HCT116 (cell line): ENCODE measurements at regions not wholly inside any gene's neighbourhood (a gene's known extent, or its start where the extent isn't known, plus 50 kb on each side); places are given as distances from the start of the nearest gene placed in this dataset.

ENCODE experiments used
- ATAC-seq: fragments of 200-7000 bp; cut with Tn5 transposase; 2 replicates; pipeline ENCODE4 v1.9.1; 2020; ENCODE audit warnings: mild to moderate bottlenecking, moderate library complexity
- BruUV-seq: library from RNA; stranded (reverse); fragments of 400-500 nt; replicated peaks from 2 replicates; lab custom pipeline; 2021; lab: Mats Ljungman, UMichigan
- CTCF ChIA-PET: fragments of 300-600 bp; sonication (Branson Sonifier 250); formaldehyde crosslinking; loops from one replicate; lab custom pipeline; 2021; ENCODE audit warnings: antibody characterized with exemption; lab: Charles Lee
- POLR2A ChIA-PET: fragments of 300-600, 350-600 bp; sonication (Branson Sonifier 250); formaldehyde crosslinking; loops from one replicate; lab custom pipeline; 2021; ENCODE audit warnings: antibody characterized with exemption; lab: Charles Lee
- RAD21 ChIA-PET, 2 experiments: fragments of 300-600 bp; sonication (Branson Sonifier 250); formaldehyde crosslinking; loops; one replicate each; lab custom pipeline; 2023; ENCODE audit warnings: low total read pairs in 2 of 2; ENCODE audit not compliant: uncharacterized antibody in 2 of 2, unreplicated experiment in 2 of 2, low non-redundant PET in 1 of 2; lab: Charles Lee
- DNase-seq: peaks from one replicate; pipeline ENCODE4 v3.0.0-alpha.2; 2010; ENCODE audit warnings: low read depth, low spot score
- H2AFZ ChIP-seq: fragments of 200-600 bp; shearing (Covaris generic), sonication (generic); 2 replicates; pipeline ENCODE4 v1.6.1; 2017; ENCODE audit warnings: low read depth, mixed run types, mixed read lengths, antibody characterized with exemption, low read length; ENCODE audit not compliant: poor library complexity, severe bottlenecking
- H3K27ac ChIP-seq: 2 replicates; pipeline ENCODE4 v1.5.1; 2012; ENCODE audit warnings: low read depth, low read length
- H3K27me3 ChIP-seq: fragments of 200-600 bp; sonication (generic); 2 replicates; pipeline ENCODE4 v1.6.1; 2016; ENCODE audit warnings: mixed run types, low read length, mixed read lengths; ENCODE audit not compliant: insufficient read depth
- H3K36me3 ChIP-seq, 2 experiments: fragments of 200-500 bp in 1 of 2; fragments of 200-600 bp in 1 of 2; sonication (Bioruptor generic) in 1 of 2; sonication (generic) in 1 of 2; 2 replicates each; pipeline versions ENCODE4 v1.5.1 to v1.6.1; 2014 to 2016; ENCODE audit warnings: low read length in 2 of 2, inconsistent platforms in 1 of 2, mixed read lengths in 1 of 2, mixed run types in 1 of 2; ENCODE audit not compliant: insufficient read depth in 2 of 2, control insufficient read depth in 1 of 2
- H3K4me1 ChIP-seq, 2 experiments: fragments of 200-600 bp in 1 of 2; sonication (generic) in 1 of 2; 2 replicates each; pipeline versions ENCODE4 v1.5.1 to v1.6.1; 2012 to 2017; ENCODE audit warnings: low read length in 2 of 2, inconsistent platforms in 1 of 2, mild to moderate bottlenecking in 1 of 2, mixed read lengths in 1 of 2, mixed run types in 1 of 2, moderate library complexity in 1 of 2; ENCODE audit not compliant: insufficient read depth in 2 of 2, control insufficient read depth in 1 of 2
- H3K4me2 ChIP-seq: fragments of 200-600 bp; sonication (generic); 2 replicates; pipeline ENCODE4 v1.6.1; 2017; ENCODE audit warnings: mixed run types, low read length, mixed read lengths
- H3K4me3 ChIP-seq, 2 experiments: fragments of 200-600 bp in 1 of 2; sonication (generic) in 1 of 2; replicated peaks in 1 of 2; 2 replicates each; pipeline ENCODE4 v1.5.1; 2011 to 2016; ENCODE audit warnings: low read length in 2 of 2, control low read depth in 1 of 2, low read depth in 1 of 2, mild to moderate bottlenecking in 1 of 2, mixed read lengths in 1 of 2, mixed run types in 1 of 2
- H3K79me2 ChIP-seq: fragments of 200-600 bp; sonication (generic); 2 replicates; pipeline ENCODE4 v1.6.1; 2017; ENCODE audit warnings: mild to moderate bottlenecking, mixed run types, low read length, moderate library complexity, mixed read lengths; ENCODE audit not compliant: insufficient read depth
- H3K9ac ChIP-seq: fragments of 200-600 bp; sonication (generic); 2 replicates; pipeline ENCODE4 v1.6.1; 2016; ENCODE audit warnings: low read length, mixed read lengths
- H3K9me2 ChIP-seq: fragments of 200-600 bp; sonication (generic), shearing (Covaris generic); 2 replicates; pipeline ENCODE4 v1.6.1; 2017; ENCODE audit warnings: mixed run types, mild to moderate bottlenecking, moderate library complexity; ENCODE audit not compliant: insufficient read depth
- H3K9me3 ChIP-seq, 2 experiments: fragments of 200-500 bp in 1 of 2; fragments of 200-600 bp in 1 of 2; sonication (Bioruptor generic) in 1 of 2; sonication (generic) in 1 of 2; 2 replicates each; pipeline ENCODE4 v1.6.1; 2014 to 2017; ENCODE audit warnings: low read length in 2 of 2, mixed read lengths in 2 of 2, inconsistent platforms in 1 of 2, low read depth in 1 of 2, mild to moderate bottlenecking in 1 of 2, mixed run types in 1 of 2, moderate library complexity in 1 of 2; ENCODE audit not compliant: control insufficient read depth in 1 of 2, insufficient read depth in 1 of 2
- H4K20me1 ChIP-seq: fragments of 200-600 bp; sonication (generic), shearing (Covaris generic); 2 replicates; pipeline ENCODE4 v1.6.1; 2017; ENCODE audit warnings: mixed run types, mild to moderate bottlenecking, moderate library complexity; ENCODE audit not compliant: insufficient read depth
- CEBPB ChIP-seq: IDR thresholded peaks from 2 replicates; pipeline ENCODE4 v1.6.1; 2012; ENCODE audit warnings: low read depth
- CTCF ChIP-seq, 3 experiments: fragments of 200-600 bp in 1 of 3; sonication (generic) in 1 of 3; IDR thresholded peaks in 2 of 3; conservative IDR thresholded peaks in 1 of 3; 2 replicates each; pipeline ENCODE4 v1.5.1; 2012 to 2017; ENCODE audit warnings: low read depth in 2 of 3, low read length in 2 of 3, antibody characterized with exemption in 1 of 3, borderline replicate concordance in 1 of 3, control low read depth in 1 of 3, mild to moderate bottlenecking in 1 of 3, mixed read lengths in 1 of 3, mixed run types in 1 of 3, moderate library complexity in 1 of 3; ENCODE audit not compliant: insufficient read depth in 1 of 3
- EZH2 ChIP-seq: fragments of 200-600 bp; sonication (generic); IDR thresholded peaks from 2 replicates; pipeline ENCODE4 v1.6.1; 2017; ENCODE audit warnings: antibody characterized with exemption, mixed run types
- EZH2phosphoT487 ChIP-seq: fragments of 200-600 bp; IDR thresholded peaks from 2 replicates; pipeline ENCODE4 v1.6.1; 2018; ENCODE audit warnings: antibody characterized with exemption, borderline replicate concordance
- SP1 ChIP-seq: IDR thresholded peaks from 2 replicates; pipeline ENCODE4 v1.6.1; 2012; ENCODE audit warnings: low read depth
- intact Hi-C: fragments of 100-400 bp; cut with micrococcal nuclease; formaldehyde crosslinking; loops from 2 replicates; pipeline ENCODE4 v1.10.0; 2022

- H4K20me1 ChIP-seq: no peaks in the 10 kb centered on the region
- BruUV-seq: no TSS peak
- H3K9me2 ChIP-seq: no peaks in the 10 kb centered on the region
- no peaks in the 10 kb centered on the region for H3K36me3 ChIP-seq
- intact Hi-C loops: no loop called here
- no peaks in the 10 kb centered on the region for H3K27me3 ChIP-seq
- ChIA-PET POLR2A (no interaction called here), CTCF (no interaction called here), RAD21 (no interaction called here)
- H3K9me3 ChIP-seq: no peaks in the 10 kb centered on the region
- peaks cover 0 to 3% of the 10 kb centered on the region in 2 experiments; a peak in 1 of 4 replicates for H3K4me1 ChIP-seq
- TF ChIP-seq EZH2phosphoT487: no peak
- peak in 1 of 3 experiments; percentile 4; a peak in 1 of 6 replicates for TF ChIP-seq CTCF (IDR thresholded peaks at IDR 0.05 in 2 of 3, conservative IDR thresholded peaks at IDR 0.05 in 1 of 3; ENCODE audit: borderline replicate concordance in 1 of 3, insufficient read depth in 1 of 3, low read depth in 2 of 3, low read length in 2 of 3)
- no peak overlapping the region for H3K9ac ChIP-seq
- H2AFZ ChIP-seq: no peak overlapping the region
- peak; percentile 55; the same call in 1 of the 2 replicates for ATAC-seq
- H3K79me2 ChIP-seq: no peaks in the 10 kb centered on the region
- H3K4me2 ChIP-seq: no peak overlapping the region
- no peak for DNase-seq
- H3K27ac ChIP-seq: no peak overlapping the region
- H3K4me3 ChIP-seq: no peak overlapping the region
These were observed 135.7 kb downstream of the DICER1 start for GRCh38 chr14:95021588-95021987.

- H3K9ac ChIP-seq: no peak overlapping the region
- POLR2A ChIA-PET: no interaction called here
- H3K9me2 ChIP-seq: no peaks in the 10 kb centered on the region
- no peaks in the 10 kb centered on the region for H4K20me1 ChIP-seq
- no peak for DNase-seq
- no peak overlapping the region for H2AFZ ChIP-seq
- no peaks in the 10 kb centered on the region for H3K36me3 ChIP-seq
- no peak overlapping the region for H3K4me3 ChIP-seq
- no peaks in the 10 kb centered on the region for H3K4me1 ChIP-seq
- no TSS peak for BruUV-seq
- ATAC-seq: no peak
- no peaks in the 10 kb centered on the region for H3K27me3 ChIP-seq
- RAD21 ChIA-PET: no interaction called here
- H3K4me2 ChIP-seq: no peak overlapping the region
- TF ChIP-seq CEBPB (no peak), SP1 (no peak), EZH2 (no peak)
- TF ChIP-seq, all 23 proteins: peak for 0
- no peaks in the 10 kb centered on the region for H3K9me3 ChIP-seq
- no peak overlapping the region for H3K27ac ChIP-seq
- H3K79me2 ChIP-seq: no peaks in the 10 kb centered on the region
- CTCF ChIA-PET: no interaction called here
- intact Hi-C loops: no loop called here
These were observed 138.5 kb downstream of the DICER1 start for GRCh38 chr14:95018821-95019220.
